OCI-LY7 (cell line): ENCODE measurements at regions not wholly inside any gene's neighbourhood (a gene's known extent, or its start where the extent isn't known, plus 50 kb on each side); places are given as distances from the start of the nearest gene placed in this dataset.

Experiments used
- EZH2phosphoT487 ChIP-seq: fragments of 200-600 bp; sonication (generic); IDR thresholded peaks from 2 replicates; pipeline ENCODE4 v1.6.1; 2018; ENCODE audit warnings: low read depth, borderline replicate concordance, mild to moderate bottlenecking, mixed run types, antibody characterized with exemption, low read length, moderate library complexity, mixed read lengths
- TF ChIP-seq, protein P1 (sequence below): fragments of 200-600 bp; sonication (generic); conservative IDR thresholded peaks from 2 replicates; pipeline ENCODE4 v1.5.1; 2014; ENCODE audit warnings: mild to moderate bottlenecking, antibody characterized with exemption, low read length, moderate library complexity, mixed read lengths

DNA sequence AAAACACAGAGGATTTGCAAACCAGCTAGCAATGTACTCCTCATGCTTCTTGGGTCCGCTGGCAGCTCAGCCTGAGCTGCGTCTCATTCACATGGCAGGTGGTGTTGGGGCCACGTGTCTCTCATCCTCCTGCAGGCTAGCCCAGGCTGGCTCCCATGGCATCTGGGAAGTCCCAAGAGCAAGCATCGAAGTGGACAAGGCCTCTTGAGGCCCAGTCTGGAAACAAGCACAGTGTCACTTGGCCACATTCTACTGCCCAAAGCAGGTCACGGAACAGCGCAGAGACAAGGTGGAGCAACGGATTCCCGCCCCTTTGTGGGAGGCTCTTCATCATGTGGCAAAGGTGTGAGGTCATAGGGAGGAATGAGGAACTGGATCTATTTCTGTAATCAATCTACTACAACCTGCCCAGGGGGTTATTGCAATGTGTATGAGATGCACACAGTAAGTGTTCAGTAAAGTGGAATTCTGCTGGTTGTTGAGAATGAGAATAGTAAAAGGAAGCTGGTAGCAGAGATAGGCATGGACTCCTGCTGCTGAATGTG lies 128.3 kb downstream of the TPRA1 start:
- TF ChIP-seq, protein P1, sequence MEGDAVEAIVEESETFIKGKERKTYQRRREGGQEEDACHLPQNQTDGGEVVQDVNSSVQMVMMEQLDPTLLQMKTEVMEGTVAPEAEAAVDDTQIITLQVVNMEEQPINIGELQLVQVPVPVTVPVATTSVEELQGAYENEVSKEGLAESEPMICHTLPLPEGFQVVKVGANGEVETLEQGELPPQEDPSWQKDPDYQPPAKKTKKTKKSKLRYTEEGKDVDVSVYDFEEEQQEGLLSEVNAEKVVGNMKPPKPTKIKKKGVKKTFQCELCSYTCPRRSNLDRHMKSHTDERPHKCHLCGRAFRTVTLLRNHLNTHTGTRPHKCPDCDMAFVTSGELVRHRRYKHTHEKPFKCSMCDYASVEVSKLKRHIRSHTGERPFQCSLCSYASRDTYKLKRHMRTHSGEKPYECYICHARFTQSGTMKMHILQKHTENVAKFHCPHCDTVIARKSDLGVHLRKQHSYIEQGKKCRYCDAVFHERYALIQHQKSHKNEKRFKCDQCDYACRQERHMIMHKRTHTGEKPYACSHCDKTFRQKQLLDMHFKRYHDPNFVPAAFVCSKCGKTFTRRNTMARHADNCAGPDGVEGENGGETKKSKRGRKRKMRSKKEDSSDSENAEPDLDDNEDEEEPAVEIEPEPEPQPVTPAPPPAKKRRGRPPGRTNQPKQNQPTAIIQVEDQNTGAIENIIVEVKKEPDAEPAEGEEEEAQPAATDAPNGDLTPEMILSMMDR = no peak
- no peak for TF ChIP-seq EZH2phosphoT487
